GM18867 (cell line): ENCODE measurements at regions not wholly inside any gene's neighbourhood (a gene's known extent, or its start where the extent isn't known, plus 50 kb on each side); places are given as distances from the start of the nearest gene placed in this dataset.
"Not testable (repeated sequence)": the region's sequence is repeated elsewhere in the genome, so short reads cannot be mapped to it uniquely, and the experiment has no call there.

Experiments
- ATAC-seq: cut with Tn5 transposase; IDR thresholded peaks from one replicate; pipeline ENCODE4 v1.9.1; 2021; ENCODE audit warnings: mild to moderate bottlenecking, moderate library complexity; ENCODE audit not compliant: unreplicated experiment

DNA sequence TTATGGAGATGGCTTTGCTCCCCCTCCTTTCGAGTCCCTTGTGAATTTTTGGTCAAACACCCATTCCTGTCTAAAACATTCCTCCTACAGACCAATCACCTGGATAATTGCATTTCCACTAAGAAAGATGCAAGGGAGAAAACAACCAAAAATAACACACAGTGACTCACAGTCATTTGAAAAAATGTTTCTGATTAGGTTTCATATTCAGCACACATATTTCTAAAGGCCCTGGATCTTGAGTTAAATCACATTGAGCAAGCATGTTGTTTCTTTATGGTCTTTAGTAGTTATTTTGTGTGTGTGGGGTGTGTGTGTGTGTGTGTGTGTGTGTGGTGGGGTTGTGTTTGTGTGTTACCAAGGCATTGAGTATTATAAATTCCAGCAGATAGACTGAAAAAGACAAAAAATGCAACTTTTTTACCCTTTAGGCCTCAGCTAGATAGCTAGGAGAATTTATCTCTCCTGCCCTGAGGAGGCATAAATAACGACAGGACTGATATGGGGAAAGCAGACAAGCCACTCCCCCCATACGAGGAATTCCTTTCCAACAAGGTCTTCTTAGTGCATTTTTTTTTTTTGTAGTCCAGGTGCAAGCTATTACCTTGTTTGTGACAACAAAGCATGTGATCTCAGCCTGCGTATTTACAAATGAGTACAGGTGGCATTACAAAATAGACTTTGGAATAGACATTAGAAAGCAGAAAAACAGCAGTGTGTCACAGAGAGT lies 265.4 kb upstream of the ADGRL3 start:
- no peak for ATAC-seq

DNA sequence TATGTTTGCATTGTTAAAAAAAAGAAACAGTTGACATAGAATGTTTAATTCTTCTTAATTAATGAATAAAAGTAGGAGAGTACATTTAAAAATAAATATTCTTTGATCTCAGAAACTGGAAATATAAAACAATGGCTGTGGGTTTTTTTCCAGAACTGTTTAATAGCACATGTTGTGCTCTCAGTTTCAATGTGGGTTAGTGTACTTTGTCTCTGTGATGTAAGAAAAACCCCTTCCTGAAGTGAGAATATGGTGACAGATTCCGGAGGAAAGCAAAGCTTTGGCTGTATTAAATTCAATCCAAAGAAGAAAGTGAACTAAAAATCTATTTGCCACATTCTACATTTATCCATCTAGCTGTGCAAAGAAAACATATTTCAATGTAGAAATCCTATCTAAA lies 261.9 kb upstream of the ADGRL3 start:
- ATAC-seq: no peak

DNA sequence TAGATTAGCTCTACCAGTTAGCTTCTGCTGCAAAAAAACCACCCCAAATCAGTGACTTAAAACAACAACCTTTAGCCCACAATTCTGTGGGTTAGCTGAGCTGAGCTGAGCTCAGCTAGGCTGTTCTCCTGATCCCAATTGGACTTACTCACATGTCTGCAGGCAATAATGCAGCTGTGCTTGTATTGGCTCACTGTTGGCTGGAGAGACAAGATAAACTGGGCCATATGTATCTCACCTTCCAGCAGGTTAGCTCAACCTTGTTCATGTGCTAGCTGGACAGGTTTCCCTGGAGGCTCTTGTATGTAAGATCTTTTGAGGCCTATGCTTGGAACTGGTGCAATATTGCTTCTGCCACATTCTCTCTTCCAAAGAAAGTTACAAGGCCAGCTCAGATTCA lies 261.5 kb upstream of the ADGRL3 start:
- no peak for ATAC-seq

DNA sequence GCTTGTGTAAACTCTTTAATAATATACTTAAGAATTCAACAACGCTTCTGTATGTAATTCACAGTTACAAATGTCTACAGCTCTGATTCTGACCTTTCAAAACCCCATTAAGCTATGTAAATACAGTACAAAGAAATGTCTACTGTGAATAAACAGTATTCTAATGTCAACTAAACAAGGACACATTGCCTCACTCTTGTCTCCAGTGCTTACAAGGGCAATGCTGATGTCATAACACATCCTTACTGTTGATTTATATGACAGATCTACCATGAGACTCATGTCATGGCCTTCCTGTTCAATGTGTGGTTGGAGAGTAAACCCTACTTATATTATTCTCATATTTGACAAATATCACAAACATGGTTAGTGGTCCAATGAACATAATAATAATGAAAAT lies 256.1 kb upstream of the ADGRL3 start:
- ATAC-seq: no peak

DNA sequence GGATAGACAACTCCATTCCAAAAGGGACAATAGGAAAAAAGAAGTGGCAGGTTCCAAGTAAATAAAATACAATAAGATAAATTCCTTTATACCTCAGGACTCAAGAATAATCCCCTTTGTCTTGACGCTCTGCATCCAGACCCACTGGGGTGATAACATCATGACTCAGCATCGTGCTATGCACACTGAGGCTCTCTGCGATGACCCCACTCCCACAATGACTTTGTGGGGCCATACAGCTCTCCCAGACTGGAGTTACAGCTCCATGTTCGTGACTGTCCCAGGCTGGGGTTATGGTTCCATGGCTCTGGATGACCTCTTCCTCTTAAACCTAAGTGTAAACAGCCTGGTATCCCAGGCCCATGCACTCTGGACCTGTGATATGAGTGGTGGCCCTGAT lies 254.5 kb upstream of the ADGRL3 start:
- no peak for ATAC-seq

DNA sequence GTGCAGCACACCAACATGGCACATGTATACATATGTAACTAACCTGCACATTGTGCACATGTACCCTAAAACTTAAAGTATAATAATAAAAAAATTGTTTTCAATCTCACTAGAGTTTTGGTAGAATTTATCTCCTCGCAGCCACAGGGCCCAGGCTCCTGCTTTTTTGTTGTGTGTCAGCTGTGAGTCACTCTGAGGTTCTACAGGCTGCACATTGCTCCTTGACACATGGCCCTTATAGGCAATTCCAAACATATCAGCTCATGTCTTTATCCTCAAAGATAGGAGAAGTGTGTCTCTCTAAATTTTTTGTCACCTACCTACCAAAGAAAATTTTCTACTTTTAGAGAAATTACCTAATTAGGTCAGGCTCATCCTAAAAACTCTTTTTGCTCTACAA lies 252.1 kb upstream of the ADGRL3 start:
- no peak for ATAC-seq

DNA sequence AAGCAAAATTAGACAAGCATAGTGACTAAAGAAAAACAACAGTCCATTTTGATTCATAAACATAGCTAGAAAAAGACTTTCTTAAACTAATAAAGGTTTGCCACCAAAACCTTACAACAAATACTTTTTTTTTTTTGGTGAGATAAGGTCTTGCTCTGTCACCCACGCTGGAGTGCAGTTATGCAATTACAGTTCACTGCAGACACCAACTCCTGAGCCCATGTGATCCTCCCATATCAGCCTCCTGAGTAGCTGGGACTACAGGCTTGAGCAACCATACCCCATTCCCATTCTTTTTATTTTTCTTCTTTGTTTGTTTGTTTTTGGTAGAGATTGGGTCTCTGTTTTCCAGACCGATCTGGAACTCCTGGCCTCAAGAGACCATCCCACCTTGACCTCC lies 247.2 kb upstream of the ADGRL3 start:
- ATAC-seq: no peak

DNA sequence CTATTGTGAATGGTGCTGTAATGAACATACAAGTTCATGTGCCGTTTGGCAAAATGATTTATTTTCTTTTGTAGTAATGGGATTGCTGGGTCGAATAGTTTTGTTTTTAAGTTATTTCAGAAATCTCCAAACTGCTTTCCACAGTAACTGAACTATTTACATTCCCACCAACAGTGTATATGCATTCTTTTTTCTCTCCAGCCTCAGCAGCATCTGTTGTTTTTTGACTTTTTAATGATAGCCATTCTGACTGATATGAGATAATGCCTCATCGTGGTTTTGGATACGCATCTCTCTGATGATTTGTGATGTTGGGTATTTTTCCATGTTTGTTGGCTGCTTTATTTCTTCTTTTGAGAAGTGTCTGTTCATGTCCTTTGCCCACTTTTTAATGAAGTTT lies 246.3 kb upstream of the ADGRL3 start:
- ATAC-seq: no peak

DNA sequence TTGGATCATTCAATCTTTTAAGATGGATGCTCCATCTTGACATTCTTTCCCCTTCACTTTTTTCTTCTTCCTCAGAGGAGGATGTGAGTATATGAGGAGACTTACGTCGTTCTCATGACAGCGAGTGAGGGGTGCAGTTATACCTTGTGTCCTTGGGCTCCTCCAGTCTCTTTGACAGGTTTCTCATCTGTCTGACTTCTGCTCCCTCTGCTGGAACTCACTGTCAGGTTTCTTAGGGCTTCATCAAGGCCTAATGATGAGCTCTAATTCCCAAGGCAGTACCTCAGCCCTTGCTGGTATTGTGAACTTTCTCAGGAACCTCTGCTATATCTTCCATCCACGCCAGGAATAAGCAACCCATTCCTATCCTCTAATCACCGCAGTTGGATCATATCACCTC lies 237.8 kb upstream of the ADGRL3 start:
- ATAC-seq: no peak

DNA sequence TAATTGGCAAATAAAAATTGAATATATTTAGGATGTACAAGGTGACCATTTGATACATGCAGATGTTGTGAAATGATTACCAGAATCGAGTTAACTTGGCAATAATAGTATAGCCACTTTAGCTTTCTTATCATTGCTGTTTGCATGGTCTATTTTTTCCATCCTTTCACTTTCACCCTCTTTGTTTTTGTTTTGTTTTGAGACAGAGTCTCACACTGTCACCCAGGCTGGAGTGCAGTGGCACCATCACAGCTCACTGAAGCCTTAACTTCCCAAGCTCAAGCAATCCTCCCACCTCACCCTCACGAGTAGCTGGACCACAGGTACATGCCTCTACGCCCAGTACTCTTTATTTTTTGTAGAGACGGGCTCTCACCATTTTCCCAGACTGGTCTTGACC lies 218.6 kb upstream of the ADGRL3 start:
- no peak for ATAC-seq

DNA sequence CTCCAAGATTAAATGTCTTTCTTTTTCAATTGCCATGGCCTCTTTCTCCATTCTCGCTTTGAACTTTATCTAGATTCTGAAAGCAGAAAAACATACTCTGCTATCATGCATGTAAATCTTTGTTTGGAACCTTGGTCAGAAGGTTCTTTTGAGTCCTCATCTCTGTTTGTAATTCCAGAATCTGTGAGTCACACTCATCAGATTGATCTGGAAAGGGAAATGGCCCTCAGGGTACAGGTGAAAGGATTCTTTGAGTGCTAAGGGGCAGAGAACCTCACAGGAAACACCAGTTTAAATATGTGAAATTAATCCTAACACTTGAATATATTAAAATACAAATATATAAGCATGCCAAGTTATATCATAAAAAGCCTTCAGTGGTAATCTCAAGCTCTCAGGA lies 211.0 kb upstream of the ADGRL3 start:
- ATAC-seq: no peak

DNA sequence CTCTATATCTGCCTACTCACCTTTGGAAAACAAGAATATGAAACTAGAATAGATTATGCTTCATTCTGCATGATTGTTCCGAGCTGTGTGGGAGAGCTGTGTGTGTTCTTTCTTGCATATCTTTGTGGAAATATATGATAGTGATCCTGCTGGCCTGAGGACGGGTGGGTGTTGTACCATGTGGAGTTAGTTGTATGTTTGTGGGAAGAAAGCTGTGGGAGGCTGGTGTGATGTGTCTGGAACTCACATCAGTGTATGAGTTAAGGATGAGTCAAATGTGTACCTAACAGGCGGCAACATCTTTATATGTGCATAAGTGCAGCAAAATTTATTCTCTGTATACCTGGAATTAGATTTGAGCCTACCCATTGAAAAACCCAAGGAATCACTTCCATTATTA lies 208.1 kb upstream of the ADGRL3 start:
- no peak for ATAC-seq

DNA sequence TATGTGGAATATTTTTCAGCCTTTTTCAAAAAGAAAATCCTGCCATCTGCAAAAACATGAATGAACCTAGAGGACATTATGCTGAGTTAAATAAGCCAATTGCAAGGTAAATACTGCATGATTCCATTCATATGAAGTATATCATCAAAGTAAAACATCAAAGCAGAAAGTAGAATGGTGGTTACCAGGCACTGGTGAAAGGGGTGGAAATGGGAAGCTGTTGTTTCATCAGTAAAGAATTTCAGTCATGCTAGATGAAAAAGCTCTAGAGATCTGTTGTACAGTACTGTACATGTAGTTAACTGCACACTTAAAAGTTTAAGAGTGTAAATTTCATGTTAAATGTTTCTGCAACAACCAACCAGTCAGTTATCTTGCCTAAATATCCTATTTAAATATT lies 196.8 kb upstream of the ADGRL3 start:
- no peak for ATAC-seq

DNA sequence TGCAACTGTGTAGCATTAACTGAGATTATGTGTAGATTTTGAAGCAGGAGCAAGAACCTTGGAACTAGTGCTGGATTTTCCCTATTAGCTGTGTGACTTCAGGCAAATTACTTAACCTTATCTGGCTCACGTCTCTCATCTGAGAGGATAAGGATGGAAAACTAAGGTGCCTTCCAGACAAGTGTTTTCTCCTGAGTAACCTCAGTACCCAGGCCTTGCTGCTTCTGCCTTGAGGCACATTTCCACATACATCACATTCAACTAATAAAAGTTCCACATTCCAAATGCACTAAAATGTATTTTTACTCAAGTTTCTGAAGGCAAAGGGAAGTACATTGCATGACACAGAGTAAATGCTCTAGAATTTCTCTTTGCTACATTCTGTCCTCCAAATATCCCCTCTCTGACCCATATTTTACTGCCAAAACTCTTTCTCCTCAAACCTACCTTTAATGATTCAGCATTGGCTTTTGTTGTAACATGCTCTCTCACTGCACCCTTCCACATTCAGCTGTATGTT lies 195.4 kb upstream of the ADGRL3 start:
- no peak for ATAC-seq

DNA sequence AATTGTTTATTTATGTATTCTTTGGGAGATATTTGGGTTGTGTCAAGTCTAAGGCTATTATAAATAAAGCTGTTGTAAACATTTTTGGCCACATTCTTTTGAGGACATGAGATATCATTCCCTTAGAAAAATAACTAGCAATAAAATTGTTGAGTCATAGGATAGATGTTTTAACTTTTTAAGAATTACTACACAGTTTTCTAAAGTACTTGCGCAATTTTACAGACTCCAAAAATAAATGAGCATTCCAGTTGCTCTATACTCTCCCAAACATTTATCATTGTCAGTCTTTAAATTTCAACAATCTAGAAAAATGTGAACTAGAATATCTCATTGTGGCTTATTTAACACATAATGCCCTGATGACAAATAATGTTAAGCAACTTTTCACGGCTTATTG lies 189.1 kb upstream of the ADGRL3 start:
- no peak for ATAC-seq

DNA sequence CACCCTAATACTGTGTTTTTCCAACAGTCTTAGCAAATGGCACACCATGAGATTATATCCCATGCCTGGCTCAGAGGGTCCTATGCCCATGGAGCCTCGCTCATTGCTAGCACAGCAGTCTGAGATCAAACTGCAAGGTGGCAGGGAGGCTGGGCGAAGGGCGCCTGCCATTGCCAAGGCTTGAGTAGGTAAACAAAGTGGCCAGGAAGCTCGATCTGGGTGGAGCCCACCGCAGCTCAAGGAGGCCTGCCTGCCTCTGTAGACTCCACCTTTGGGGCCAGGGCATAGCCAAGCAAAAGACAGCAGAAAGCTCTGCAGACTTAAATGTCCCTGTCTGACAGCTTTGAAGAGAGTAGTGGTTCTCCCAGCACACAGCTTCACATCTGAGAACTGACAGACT lies 188.2 kb upstream of the ADGRL3 start:
- not testable (repeated sequence) for ATAC-seq

DNA sequence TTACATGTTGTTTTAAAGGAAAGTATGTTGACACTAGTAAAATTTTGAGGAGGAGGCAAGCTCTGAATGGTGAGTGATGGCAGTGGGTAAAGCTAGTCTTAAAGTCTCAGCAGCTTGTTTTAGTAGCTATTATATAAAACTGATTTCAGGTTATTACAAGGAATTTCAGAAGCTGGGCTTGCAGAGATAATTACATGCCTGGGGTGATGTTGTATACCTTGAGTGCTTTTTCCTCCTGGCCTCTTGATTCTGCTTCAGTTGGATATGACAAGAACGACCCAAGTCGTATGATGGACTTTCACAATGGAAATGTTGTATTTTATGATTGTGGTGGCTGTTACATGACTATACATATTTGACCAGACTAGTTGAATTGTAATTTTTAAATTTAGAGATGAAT lies 175.5 kb upstream of the ADGRL3 start:
- ATAC-seq: no peak

DNA sequence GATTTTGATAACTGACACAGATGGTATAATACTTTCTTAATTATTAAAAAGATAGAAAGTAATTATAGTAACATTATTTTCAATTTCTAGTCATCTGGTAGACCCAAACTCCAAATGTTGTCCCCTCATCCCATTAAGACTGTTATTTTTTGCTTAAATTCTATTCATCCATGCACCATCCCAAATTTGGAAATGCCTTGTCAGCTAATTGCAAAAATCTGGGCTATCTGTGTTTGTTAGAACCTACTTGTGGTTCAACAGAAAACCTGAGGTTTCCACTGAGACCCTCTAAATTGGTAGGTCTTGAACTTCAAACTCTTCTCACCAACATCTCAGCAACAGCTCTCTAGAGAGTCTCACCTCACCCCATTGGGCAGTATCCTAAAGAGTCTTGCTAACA lies 172.2 kb upstream of the ADGRL3 start:
- no peak for ATAC-seq

DNA sequence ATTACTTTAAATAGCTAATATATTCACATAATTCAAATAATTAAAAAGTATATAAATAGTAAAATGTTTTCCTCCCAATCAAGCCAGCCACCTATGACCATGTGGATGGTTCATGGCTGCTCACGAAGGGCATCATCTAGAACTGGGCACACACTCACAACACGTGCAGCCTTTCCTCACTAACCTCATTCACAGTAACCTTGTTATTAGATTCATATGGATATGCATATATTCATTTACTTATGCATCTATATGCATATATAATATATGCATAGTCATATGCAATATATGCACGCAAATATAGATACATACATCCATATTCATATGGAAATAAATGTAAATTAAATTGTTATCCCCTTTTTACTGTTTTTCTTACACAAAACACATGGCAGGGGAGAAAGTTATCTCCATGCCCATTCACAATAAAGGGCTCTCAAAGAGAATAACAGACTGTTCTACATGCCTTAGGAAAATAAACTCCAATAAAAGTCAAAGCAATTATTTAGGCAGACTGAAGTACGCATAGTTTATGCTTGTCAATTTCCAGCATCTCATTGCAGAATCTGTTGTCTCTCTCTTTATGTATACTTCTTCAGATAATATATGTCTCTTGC lies 163.9 kb upstream of the ADGRL3 start:
- no peak for ATAC-seq

DNA sequence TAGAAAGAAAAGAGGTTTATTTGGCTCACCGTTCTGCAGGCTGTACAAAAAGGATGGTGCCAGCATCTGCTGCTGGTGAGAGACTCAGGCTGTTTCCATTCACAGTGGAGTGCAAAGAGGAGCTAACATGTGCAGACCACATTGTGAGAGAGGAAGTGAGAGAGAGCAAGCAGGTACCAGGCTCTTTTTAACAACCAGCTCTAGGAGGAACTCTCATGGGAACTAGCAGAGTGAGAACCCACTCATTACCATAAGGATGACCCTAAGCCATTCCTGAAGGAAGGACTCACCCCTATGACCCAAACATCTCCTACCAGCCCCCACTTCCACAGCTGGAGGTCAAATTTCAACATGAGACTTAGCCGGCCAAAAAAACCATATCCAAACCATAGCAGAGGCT lies 158.6 kb upstream of the ADGRL3 start:
- no peak for ATAC-seq

DNA sequence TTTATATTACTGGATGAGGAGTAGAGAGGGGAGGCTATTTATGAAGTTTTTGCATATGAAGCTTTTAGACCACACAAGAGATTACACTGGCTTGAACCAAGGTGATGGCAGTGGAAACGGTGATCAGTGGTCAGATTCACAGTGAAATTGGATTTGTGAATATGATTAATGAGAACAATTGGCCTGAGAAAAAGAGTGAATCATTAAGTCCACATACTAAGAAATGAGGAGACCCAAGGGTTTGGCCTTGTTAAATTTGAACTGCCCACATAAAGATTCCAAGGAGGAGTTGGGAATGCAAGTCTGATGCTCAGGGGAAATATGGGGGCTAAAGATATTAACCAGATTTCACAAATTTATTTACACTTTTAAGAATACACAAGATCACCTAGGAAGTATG lies 155.3 kb upstream of the ADGRL3 start:
- no peak for ATAC-seq

DNA sequence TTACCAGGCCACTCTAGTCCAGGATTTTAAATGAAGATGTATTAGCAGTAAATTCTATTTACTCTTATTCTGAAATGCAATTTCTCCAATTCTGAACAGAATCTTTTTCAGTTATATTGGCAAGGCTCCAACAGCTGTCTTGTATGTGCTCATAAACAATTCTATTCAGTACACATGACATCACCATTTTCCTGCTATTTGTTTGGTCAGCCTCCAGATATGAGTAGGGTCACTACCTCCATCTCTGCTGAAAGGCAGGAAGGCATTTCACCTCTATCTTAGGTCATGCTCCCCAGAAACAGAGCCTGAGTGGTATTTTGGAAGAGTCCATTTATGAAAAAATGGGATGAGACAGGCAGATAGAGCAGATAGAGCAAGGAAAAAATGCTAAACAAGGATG lies 151.1 kb upstream of the ADGRL3 start:
- ATAC-seq: no peak

DNA sequence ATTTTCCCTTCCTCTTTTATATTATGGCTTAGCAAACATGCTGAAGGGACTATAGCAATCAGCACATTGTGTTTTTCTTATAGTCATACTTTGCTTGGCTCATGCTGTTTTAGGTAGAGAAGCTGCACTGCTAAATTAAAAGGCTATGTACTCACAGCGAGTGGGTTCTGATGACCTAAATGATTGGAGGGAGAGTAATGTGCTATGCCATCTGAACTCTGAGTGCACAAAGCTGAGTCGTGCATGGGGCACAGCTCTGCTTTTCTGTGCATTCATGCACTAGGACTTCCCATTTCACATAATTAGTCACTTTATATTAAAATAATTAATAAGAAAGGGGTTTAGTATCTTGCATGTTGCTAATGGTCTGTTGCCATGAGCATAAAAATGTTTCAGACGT lies 132.7 kb upstream of the ADGRL3 start:
- no peak for ATAC-seq
